GM12875 (cell line): ENCODE measurements at regions not wholly inside any gene's neighbourhood (a gene's known extent, or its start where the extent isn't known, plus 50 kb on each side); places are given as distances from the start of the nearest gene placed in this dataset.

Source experiments
- H3K4me3 ChIP-seq: one replicate; pipeline ENCODE4 v1.5.1; 2011; ENCODE audit warnings: low read depth, low read length, control low read depth
- CTCF ChIP-seq: IDR thresholded peaks from 2 replicates; pipeline ENCODE4 v1.5.1; 2011; ENCODE audit warnings: low read depth, mild to moderate bottlenecking, control low read depth, inconsistent platforms, low read length, moderate library complexity, borderline replicate concordance; ENCODE audit not compliant: insufficient read depth

- TF ChIP-seq CTCF, result no peak
- H3K4me3 ChIP-seq, result no peak overlapping the region
Observed at GRCh38 chr5:23825196-23825595, 317.8 kb downstream of the PRDM9 start.

GRCh38 chr5:23840083-23840482, 332.7 kb downstream of the PRDM9 start:
- TF ChIP-seq CTCF, result no peak
- no peak overlapping the region for H3K4me3 ChIP-seq

- no peak for TF ChIP-seq CTCF
- no peak overlapping the region for H3K4me3 ChIP-seq
Observed at GRCh38 chr5:23864786-23865185, 357.4 kb downstream of the PRDM9 start.

GRCh38 chr5:23877847-23878246, 370.4 kb downstream of the PRDM9 start:
- no peak for TF ChIP-seq CTCF
- H3K4me3 ChIP-seq, result no peak overlapping the region

GRCh38 chr5:23884405-23885031, 377.1 kb downstream of the PRDM9 start:
- no peak overlapping the region for H3K4me3 ChIP-seq
- no peak for TF ChIP-seq CTCF

- no peak for TF ChIP-seq CTCF
- no peak overlapping the region for H3K4me3 ChIP-seq
Observed at GRCh38 chr5:23893561-23893960, 386.2 kb downstream of the PRDM9 start.

GRCh38 chr5:23895614-23896013, 388.2 kb downstream of the PRDM9 start:
- no peak overlapping the region for H3K4me3 ChIP-seq
- no peak for TF ChIP-seq CTCF
